SK-N-SH (cell line): ENCODE measurements at regions not wholly inside any gene's neighbourhood (a gene's known extent, or its start where the extent isn't known, plus 50 kb on each side); places are given as distances from the start of the nearest gene placed in this dataset.

ENCODE experiments used
- CTCF ChIP-seq: fragments of 200-600 bp; sonication (generic); IDR thresholded peaks from 2 replicates; pipeline ENCODE4 v1.6.1; 2017; ENCODE audit warnings: antibody characterized with exemption, mild to moderate bottlenecking, moderate library complexity
- EP300 ChIP-seq, 2 experiments: IDR thresholded peaks; 2 replicates each; pipeline versions ENCODE4 v1.4.0 to v1.6.1; 2012; ENCODE audit warnings: borderline replicate concordance in 1 of 2, low read depth in 1 of 2, low read length in 1 of 2
- FOSL2 ChIP-seq: IDR thresholded peaks from 2 replicates; pipeline ENCODE4 v1.4.0; 2012; ENCODE audit warnings: low read depth, mild to moderate bottlenecking, moderate library complexity, borderline replicate concordance
- GABPA ChIP-seq: IDR thresholded peaks from 2 replicates; pipeline ENCODE4 v1.4.0; 2012; ENCODE audit warnings: low read depth, mild to moderate bottlenecking
- JUND ChIP-seq: IDR thresholded peaks from 2 replicates; pipeline ENCODE4 v1.4.0; 2012
- NFIC ChIP-seq: IDR thresholded peaks from 2 replicates; pipeline ENCODE4 v1.4.0; 2012; ENCODE audit warnings: borderline replicate concordance
- POLR2AphosphoS5 ChIP-seq: IDR thresholded peaks from 2 replicates; pipeline ENCODE4 v1.6.1; 2012; ENCODE audit warnings: low read depth, low read length
- RAD21 ChIP-seq: IDR thresholded peaks from 2 replicates; pipeline ENCODE4 v1.6.1; 2012; ENCODE audit warnings: mild to moderate bottlenecking, low read length
- REST ChIP-seq: IDR thresholded peaks from 2 replicates; pipeline ENCODE4 v1.6.1; 2012; ENCODE audit warnings: mild to moderate bottlenecking, low read depth, low read length, moderate library complexity
- RFX5 ChIP-seq: IDR thresholded peaks from 2 replicates; pipeline ENCODE4 v1.6.1; 2012; ENCODE audit warnings: mild to moderate bottlenecking, improper control_type of control experiment, low read length
- SIN3A ChIP-seq: IDR thresholded peaks from 2 replicates; pipeline ENCODE4 v1.6.1; 2012; ENCODE audit warnings: low read depth, mild to moderate bottlenecking, low read length, moderate library complexity, borderline replicate concordance
- TAF1 ChIP-seq: IDR thresholded peaks from 2 replicates; pipeline ENCODE4 v1.6.1; 2012; ENCODE audit warnings: low read depth, mild to moderate bottlenecking, low read length, moderate library complexity, borderline replicate concordance
- USF2 ChIP-seq: fragments of 150-350 bp; IDR thresholded peaks from 2 replicates; pipeline ENCODE4 v1.6.1; 2017; ENCODE audit warnings: antibody characterized with exemption, low read length, low read depth, borderline replicate concordance

GRCh38 chr4:20395160-20395773, 143.6 kb downstream of the SLIT2 start:
- TF ChIP-seq FOSL2 (no peak), REST (no peak), SIN3A (no peak), CTCF (peak; percentile 70), POLR2AphosphoS5 (no peak), RAD21 (peak; percentile 36), NFIC (no peak), TAF1 (no peak), RFX5 (no peak), GABPA (no peak), USF2 (no peak), JUND (no peak), EP300 (IDR thresholded peaks at IDR 0.05; ENCODE audit: borderline replicate concordance in 1 of 2, low read depth in 1 of 2, low read length in 1 of 2) (no peak)
